Rectal smooth muscle tissue (tissue), 1 donor: ENCODE measurements at regions not wholly inside any gene's neighbourhood (a gene's known extent, or its start where the extent isn't known, plus 50 kb on each side); places are given as distances from the start of the nearest gene placed in this dataset.
"Not testable (repeated sequence)": the region's sequence is repeated elsewhere in the genome, so short reads cannot be mapped to it uniquely, and the experiment has no call there.

Source experiments
- H3K27ac ChIP-seq: one replicate; pipeline ENCODE4 v1.7.0; 2013; ENCODE audit warnings: low read depth, low read length, inconsistent platforms
- H3K27me3 ChIP-seq: one replicate; pipeline ENCODE4 v1.7.0; 2013; ENCODE audit warnings: low read length; ENCODE audit not compliant: control insufficient read depth, insufficient read depth
- H3K36me3 ChIP-seq: one replicate; pipeline ENCODE4 v1.7.0; 2013; ENCODE audit warnings: low read length; ENCODE audit not compliant: control insufficient read depth, insufficient read depth
- H3K4me1 ChIP-seq: one replicate; pipeline ENCODE4 v1.7.0; 2013; ENCODE audit warnings: low read length; ENCODE audit not compliant: control insufficient read depth, insufficient read depth
- H3K4me3 ChIP-seq: one replicate; pipeline ENCODE4 v1.7.0; 2013; ENCODE audit warnings: low read length
- H3K9ac ChIP-seq: one replicate; pipeline ENCODE4 v1.7.0; 2013; ENCODE audit warnings: low read length

GRCh38 chr4:111164556-111164955 is 541.7 kb upstream of the PITX2 start:
- H3K27me3 ChIP-seq, H3K9ac ChIP-seq, H3K4me3 ChIP-seq, H3K4me1 ChIP-seq, H3K27ac ChIP-seq, H3K36me3 ChIP-seq: not testable (repeated sequence)

- H3K27me3 ChIP-seq, result no peaks in the 10 kb centered on the region
- H3K27ac ChIP-seq, result no peak overlapping the region
- no peak overlapping the region for H3K4me3 ChIP-seq
- H3K9ac ChIP-seq, result no peak overlapping the region
- H3K36me3 ChIP-seq, result no peaks in the 10 kb centered on the region
- no peaks in the 10 kb centered on the region for H3K4me1 ChIP-seq
Observed at GRCh38 chr4:111174331-111174730, 551.5 kb upstream of the PITX2 start.

- no peak overlapping the region for H3K27ac ChIP-seq
- H3K4me1 ChIP-seq, result no peaks in the 10 kb centered on the region
- no peaks in the 10 kb centered on the region for H3K36me3 ChIP-seq
- no peaks in the 10 kb centered on the region for H3K27me3 ChIP-seq
- H3K4me3 ChIP-seq, result no peak overlapping the region
- H3K9ac ChIP-seq, result no peak overlapping the region
Observed at GRCh38 chr4:111178231-111178630, 555.4 kb upstream of the PITX2 start.

- no peaks in the 10 kb centered on the region for H3K4me1 ChIP-seq
- no peaks in the 10 kb centered on the region for H3K36me3 ChIP-seq
- H3K9ac ChIP-seq, result no peak overlapping the region
- no peaks in the 10 kb centered on the region for H3K27me3 ChIP-seq
- H3K4me3 ChIP-seq, result no peak overlapping the region
- no peak overlapping the region for H3K27ac ChIP-seq
Observed at GRCh38 chr4:111187108-111187507, 564.2 kb upstream of the PITX2 start.

GRCh38 chr4:111198446-111198845 is 575.6 kb upstream of the PITX2 start:
- Histone ChIP-seq H3K9ac (no peak overlapping the region), H3K36me3 (no peaks in the 10 kb centered on the region), H3K27ac (no peak overlapping the region), H3K27me3 (no peaks in the 10 kb centered on the region), H3K4me3 (no peak overlapping the region), H3K4me1 (no peaks in the 10 kb centered on the region)

GRCh38 chr4:111204797-111205196 is 581.9 kb upstream of the PITX2 start:
- Histone ChIP-seq H3K27me3 (no peaks in the 10 kb centered on the region), H3K27ac (no peak overlapping the region), H3K36me3 (no peaks in the 10 kb centered on the region), H3K4me3 (no peak overlapping the region), H3K4me1 (no peaks in the 10 kb centered on the region), H3K9ac (no peak overlapping the region)

GRCh38 chr4:111208970-111209369 is 586.1 kb upstream of the PITX2 start:
- Histone ChIP-seq H3K27ac (no peak overlapping the region), H3K9ac (no peak overlapping the region), H3K4me1 (no peaks in the 10 kb centered on the region), H3K36me3 (no peaks in the 10 kb centered on the region), H3K27me3 (no peaks in the 10 kb centered on the region), H3K4me3 (no peak overlapping the region)

- Histone ChIP-seq H3K9ac (no peak overlapping the region), H3K4me3 (no peak overlapping the region), H3K27me3 (no peaks in the 10 kb centered on the region), H3K27ac (no peak overlapping the region), H3K36me3 (no peaks in the 10 kb centered on the region), H3K4me1 (no peaks in the 10 kb centered on the region)
Observed at GRCh38 chr4:111209706-111210105, 586.8 kb upstream of the PITX2 start.

GRCh38 chr4:111210595-111210994 is 587.7 kb upstream of the PITX2 start:
- Histone ChIP-seq H3K36me3 (no peaks in the 10 kb centered on the region), H3K4me1 (no peaks in the 10 kb centered on the region), H3K27me3 (no peaks in the 10 kb centered on the region), H3K27ac (no peak overlapping the region), H3K4me3 (no peak overlapping the region), H3K9ac (no peak overlapping the region)

GRCh38 chr4:111213531-111213930 is 590.7 kb upstream of the PITX2 start:
- Histone ChIP-seq H3K9ac (no peak overlapping the region), H3K27me3 (no peaks in the 10 kb centered on the region), H3K4me1 (no peaks in the 10 kb centered on the region), H3K4me3 (no peak overlapping the region), H3K27ac (no peak overlapping the region), H3K36me3 (no peaks in the 10 kb centered on the region)

GRCh38 chr4:111214371-111214770 is 591.5 kb upstream of the PITX2 start:
- no peak overlapping the region for H3K4me3 ChIP-seq
- H3K9ac ChIP-seq, result no peak overlapping the region
- no peak overlapping the region for H3K27ac ChIP-seq
- H3K27me3 ChIP-seq, result no peaks in the 10 kb centered on the region
- no peaks in the 10 kb centered on the region for H3K4me1 ChIP-seq
- no peaks in the 10 kb centered on the region for H3K36me3 ChIP-seq

- Histone ChIP-seq H3K27ac (no peak overlapping the region), H3K4me3 (no peak overlapping the region), H3K9ac (no peak overlapping the region), H3K27me3 (no peaks in the 10 kb centered on the region), H3K4me1 (no peaks in the 10 kb centered on the region), H3K36me3 (no peaks in the 10 kb centered on the region)
Observed at GRCh38 chr4:111215755-111216154, 592.9 kb upstream of the PITX2 start.

GRCh38 chr4:111216791-111217190 is 593.9 kb upstream of the PITX2 start:
- H3K36me3 ChIP-seq, result no peaks in the 10 kb centered on the region
- no peak overlapping the region for H3K9ac ChIP-seq
- H3K4me1 ChIP-seq, result no peaks in the 10 kb centered on the region

More at GRCh38 chr4:111216791-111217190, 593.9 kb upstream of the PITX2 start:
- no peak overlapping the region for H3K4me3 ChIP-seq
- H3K27ac ChIP-seq, result no peak overlapping the region
- no peaks in the 10 kb centered on the region for H3K27me3 ChIP-seq
